AG09309 (cell line): ENCODE measurements at regions not wholly inside any gene's neighbourhood (a gene's known extent, or its start where the extent isn't known, plus 50 kb on each side); places are given as distances from the start of the nearest gene placed in this dataset.

Experiments
- DNase-seq: peaks from one replicate; pipeline ENCODE4 v3.0.0-alpha.2; 2010; ENCODE audit warnings: low read depth
- H3K4me3 ChIP-seq: 2 replicates; pipeline ENCODE4 v1.5.1; 2011; ENCODE audit warnings: mild to moderate bottlenecking, low read depth, low read length, moderate library complexity; ENCODE audit not compliant: control insufficient read depth
- TF ChIP-seq, protein P1 (sequence below): IDR thresholded peaks from 2 replicates; pipeline ENCODE4 v1.5.1; 2011; ENCODE audit warnings: mild to moderate bottlenecking, low read depth, low read length, inconsistent platforms; ENCODE audit not compliant: insufficient read depth, control insufficient read depth; ENCODE audit errors: missing control alignments

- H3K4me3 ChIP-seq = no peak overlapping the region
- TF ChIP-seq, protein P1, sequence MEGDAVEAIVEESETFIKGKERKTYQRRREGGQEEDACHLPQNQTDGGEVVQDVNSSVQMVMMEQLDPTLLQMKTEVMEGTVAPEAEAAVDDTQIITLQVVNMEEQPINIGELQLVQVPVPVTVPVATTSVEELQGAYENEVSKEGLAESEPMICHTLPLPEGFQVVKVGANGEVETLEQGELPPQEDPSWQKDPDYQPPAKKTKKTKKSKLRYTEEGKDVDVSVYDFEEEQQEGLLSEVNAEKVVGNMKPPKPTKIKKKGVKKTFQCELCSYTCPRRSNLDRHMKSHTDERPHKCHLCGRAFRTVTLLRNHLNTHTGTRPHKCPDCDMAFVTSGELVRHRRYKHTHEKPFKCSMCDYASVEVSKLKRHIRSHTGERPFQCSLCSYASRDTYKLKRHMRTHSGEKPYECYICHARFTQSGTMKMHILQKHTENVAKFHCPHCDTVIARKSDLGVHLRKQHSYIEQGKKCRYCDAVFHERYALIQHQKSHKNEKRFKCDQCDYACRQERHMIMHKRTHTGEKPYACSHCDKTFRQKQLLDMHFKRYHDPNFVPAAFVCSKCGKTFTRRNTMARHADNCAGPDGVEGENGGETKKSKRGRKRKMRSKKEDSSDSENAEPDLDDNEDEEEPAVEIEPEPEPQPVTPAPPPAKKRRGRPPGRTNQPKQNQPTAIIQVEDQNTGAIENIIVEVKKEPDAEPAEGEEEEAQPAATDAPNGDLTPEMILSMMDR = no peak
- DNase-seq = no peak
These were observed 461.9 kb downstream of the EFNA5 start for GRCh38 chr5:107208867-107209266.

- TF ChIP-seq, protein P1 = no peak
- no peak for DNase-seq
- no peak overlapping the region for H3K4me3 ChIP-seq
These were observed 466.3 kb downstream of the EFNA5 start for GRCh38 chr5:107204413-107204812.

DNA sequence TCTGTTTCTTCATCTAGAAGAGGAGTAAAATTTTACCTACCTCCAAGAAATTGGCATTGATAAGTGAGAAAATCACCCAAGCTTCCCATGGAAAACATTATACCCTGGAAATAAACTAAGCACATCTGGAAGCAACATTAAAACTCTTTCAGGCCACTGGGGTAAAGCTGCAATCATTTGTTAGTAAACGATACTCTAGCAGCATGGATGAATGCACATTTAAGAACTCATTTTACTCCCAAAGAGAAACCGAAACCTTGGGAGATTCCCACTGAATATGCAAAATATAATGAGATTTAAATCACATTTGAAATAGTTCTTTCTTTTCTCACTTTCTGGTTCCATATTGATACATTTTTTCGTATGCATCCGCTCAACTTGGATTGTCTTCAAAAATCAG, 467.5 kb downstream of the EFNA5 start:
- no peak overlapping the region for H3K4me3 ChIP-seq
- no peak for DNase-seq
- TF ChIP-seq, protein P1 = no peak

- no peak overlapping the region for H3K4me3 ChIP-seq
- TF ChIP-seq, protein P1 = no peak
- no peak for DNase-seq
These were observed 471.0 kb downstream of the EFNA5 start for GRCh38 chr5:107199756-107200155.

GRCh38 chr5:107196500-107197059, 474.2 kb downstream of the EFNA5 start:
- no peak for DNase-seq
- TF ChIP-seq, protein P1 = no peak
- no peak overlapping the region for H3K4me3 ChIP-seq

DNA sequence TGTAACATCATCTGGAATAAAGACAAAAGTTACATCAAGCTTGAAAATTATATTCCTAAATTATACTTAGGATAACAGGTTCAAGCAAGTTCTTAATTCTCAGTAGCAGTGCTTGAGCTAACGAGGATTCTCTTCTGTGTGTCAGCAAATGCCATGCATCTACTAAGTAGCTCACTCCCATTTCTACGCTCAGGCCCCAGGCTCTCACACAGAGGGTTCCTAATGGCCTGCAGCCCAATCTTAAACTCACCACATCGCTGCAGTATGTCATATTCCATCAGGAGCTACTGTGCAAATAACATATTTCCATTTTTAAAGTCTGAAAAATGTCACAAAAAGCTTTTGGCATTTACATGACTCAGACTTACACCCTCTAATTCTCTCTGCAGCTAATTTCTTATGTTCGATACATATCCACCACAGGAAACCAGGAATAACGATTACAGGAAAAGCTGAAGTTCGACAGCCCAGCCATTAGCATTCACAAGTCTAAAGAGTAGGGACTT, 474.8 kb downstream of the EFNA5 start:
- TF ChIP-seq, protein P1 = no peak
- no peak overlapping the region for H3K4me3 ChIP-seq
- no peak for DNase-seq

DNA sequence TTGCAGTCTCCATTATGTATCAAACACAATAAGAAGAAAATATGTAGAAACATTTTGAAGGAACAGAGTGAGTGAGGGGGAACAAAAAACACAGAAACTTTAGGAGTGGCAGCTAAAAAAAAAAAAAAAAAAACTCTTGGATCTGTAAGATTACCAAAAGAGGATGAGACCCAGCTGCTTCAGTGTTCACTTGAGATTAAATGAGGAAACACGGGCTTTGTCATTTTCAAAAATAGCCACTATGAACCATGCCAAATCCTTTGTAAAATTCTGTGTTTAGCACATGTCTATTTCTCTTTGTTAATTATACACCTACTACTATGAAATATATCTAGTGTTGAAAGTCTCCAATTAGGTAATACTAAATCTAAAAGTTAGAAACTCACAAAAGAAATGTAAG, 485.9 kb downstream of the EFNA5 start:
- TF ChIP-seq, protein P1 = no peak
- H3K4me3 ChIP-seq = no peak overlapping the region
- DNase-seq = no peak
